GM21737 (cell line): ENCODE measurements at regions not wholly inside any gene's neighbourhood (a gene's known extent, or its start where the extent isn't known, plus 50 kb on each side); places are given as distances from the start of the nearest gene placed in this dataset.
"Not testable (repeated sequence)": the region's sequence is repeated elsewhere in the genome, so short reads cannot be mapped to it uniquely, and the experiment has no call there.

Source experiments
- ATAC-seq: cut with Tn5 transposase; IDR thresholded peaks from one replicate; pipeline ENCODE4 v1.9.1; 2021; ENCODE audit warnings: mild to moderate bottlenecking, moderate library complexity; ENCODE audit not compliant: unreplicated experiment

DNA sequence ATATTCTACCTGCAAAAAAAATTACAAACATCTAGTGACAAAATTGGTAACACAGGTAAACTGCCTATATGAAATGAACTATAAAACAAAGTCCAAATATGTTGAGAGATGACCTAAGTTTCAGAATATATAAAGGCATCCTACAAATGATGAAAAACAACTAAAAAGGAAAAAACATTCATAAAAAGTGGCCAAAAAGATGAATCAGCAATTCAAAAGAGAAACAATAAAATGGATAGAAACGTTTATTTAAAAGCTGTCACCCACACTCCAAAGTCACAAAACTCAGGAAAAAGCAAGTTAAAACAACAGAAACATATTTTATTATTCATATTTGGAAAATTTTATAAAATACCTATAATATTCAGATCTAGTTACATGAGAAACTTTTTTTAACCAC lies 106.5 kb upstream of the DCN start:
- ATAC-seq = no peak

DNA sequence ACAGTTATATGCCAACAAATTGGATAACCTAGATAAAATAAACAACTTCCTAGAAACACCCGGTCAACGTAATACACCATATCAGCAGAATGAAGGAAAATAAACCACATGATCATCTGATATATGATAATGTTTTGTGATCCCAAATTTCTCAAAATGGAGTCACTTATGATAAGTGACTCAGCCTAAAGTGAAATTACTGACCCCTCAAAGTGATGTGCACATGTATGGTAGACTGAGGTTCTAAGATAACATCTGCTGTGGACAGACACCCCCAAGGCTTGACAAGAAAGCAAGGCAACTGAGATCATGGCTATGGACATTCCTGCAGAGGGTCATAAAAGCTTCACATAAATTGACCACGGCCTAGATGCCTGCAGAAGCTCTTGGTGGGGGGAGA lies 105.1 kb upstream of the DCN start:
- no peak for ATAC-seq

DNA sequence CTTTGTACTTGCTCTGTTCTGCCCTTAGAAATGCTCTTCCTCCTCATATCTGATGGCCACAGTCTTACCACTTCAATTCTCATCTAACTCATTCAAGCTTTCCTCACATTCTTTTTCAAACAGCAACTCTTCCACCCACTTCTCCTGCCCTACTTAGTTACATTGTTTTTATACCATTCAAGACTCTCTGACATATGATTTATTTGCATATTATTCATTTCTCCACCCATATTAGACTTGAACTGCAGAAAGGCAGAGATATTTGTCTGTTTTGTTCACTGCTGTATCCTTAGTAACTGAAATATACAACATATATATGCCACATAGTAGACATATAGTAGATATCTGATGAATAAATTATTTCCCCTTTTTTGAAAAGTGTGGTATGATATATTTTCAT lies 95.5 kb upstream of the DCN start:
- no peak for ATAC-seq

DNA sequence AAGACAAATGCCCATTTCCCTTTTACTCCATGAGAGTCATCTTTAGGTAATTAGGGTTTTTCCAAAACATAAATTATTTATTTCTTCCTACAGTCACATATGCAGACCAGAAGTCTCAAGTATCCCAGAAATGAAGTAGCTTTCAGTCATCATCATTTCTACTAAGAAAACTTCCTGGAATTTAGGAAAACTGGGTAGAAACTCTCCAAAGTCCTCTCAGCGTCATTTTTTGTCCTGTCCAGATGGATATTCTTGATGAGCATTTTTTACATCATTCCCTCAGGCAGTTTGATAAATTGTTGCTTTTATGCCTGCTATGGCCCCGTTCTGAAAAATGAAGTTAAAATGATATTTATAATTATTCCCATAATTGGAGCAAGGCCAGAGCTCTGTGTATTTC lies 93.9 kb upstream of the DCN start:
- no peak for ATAC-seq

DNA sequence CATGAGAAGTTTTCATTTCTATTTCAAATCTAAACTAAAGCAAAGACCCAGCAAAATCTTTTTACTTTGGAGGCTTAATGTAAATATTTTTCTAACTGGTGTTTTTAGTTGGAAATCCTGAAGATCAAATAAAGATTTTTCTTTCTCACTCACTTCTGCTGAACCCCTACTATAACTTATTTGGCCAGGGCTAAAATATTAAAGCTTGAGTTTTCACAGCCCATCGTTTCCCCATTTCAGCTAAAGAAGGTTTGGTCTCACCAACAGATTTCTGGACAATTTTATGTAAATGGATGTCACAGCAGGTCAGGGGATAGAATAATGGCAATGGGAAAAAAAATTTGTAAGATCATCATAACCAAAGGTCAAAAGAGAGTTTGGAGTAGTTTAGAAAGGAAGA lies 92.7 kb upstream of the DCN start:
- ATAC-seq = no peak

DNA sequence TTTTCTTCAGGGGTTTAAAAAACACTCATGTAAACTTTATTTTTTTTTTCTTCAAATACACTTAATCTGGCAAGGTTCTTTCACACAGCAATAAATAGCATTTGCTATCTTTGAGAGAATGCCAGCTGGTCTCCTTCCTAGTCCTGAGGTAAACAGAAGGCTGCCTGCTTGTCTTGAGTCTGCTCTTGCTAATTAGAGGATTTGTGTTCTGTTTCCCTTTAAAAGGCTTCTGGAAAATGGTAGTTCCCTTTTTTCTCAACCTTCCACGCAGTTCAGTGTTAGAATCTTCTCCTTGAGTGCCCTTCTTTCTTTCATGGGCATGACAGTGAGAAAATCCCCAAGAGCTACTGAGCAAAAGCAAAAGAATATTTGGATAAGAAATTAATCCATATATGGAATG lies 92.3 kb upstream of the DCN start:
- ATAC-seq = no peak

DNA sequence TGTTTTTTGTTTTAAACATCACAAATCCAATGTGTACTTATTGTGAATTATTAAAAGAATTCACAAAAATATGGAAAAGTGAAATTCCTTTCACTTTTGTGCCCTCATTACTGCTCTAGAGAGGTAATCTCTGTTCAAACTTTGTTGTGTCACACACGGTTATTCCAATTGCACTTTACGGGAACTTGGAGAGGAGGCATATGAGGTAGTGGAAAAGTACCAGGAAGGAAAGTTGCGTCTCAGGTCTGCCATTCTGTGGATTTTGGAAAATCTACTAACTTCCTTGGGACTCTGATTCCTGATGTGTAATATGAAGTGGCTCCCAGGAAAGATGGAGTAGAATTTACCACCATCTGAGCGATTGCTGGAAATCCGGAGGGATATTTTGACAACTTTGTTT lies 90.9 kb upstream of the DCN start:
- ATAC-seq = no peak

DNA sequence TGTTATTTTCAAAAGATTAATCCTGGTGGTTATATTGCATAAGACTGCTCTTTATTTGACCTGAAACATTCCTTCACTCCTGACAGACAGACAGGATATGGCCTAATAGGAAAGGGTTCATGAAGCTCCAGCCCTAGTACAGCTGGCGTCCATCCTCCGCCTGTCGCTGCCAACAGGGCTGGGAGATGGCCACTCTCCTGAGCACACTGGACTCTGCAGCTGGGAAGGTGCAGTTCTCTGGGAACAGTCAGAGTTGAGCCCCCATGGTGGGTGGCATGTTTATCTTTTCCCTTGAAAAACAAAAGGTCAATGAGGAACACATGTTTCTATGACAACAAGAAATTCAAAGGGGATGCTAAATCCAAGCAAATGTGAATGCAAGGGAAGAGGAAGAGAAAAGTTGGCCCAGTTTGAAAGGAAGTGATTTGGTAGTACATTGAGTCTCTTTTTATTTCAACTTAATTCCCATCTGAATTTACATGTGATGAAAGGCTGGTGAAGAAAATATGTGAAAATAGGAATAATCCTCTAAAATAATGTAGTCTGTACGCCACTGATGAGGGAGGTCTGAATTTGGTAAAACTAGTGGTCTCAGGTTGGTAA lies 89.9 kb upstream of the DCN start:
- no peak for ATAC-seq

DNA sequence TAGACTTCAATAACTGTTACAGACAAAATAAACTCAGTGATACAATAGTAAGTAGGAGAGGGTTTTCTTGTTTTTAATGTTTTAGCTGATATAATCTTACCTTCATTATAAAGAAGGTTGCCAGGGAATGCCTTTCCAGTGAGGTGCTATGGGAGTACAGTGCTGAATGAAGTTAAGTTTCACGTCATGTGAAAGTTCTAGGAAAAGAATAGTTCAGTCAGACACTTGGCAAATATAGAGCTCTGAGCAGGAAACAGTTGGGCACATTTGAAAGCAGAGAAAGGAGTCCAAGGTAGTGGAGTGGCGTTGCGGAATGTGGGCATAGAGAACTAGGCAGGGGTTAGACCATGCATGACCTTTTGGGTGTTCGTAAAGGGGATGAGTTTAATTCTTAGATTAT lies 88.6 kb upstream of the DCN start:
- no peak for ATAC-seq

DNA sequence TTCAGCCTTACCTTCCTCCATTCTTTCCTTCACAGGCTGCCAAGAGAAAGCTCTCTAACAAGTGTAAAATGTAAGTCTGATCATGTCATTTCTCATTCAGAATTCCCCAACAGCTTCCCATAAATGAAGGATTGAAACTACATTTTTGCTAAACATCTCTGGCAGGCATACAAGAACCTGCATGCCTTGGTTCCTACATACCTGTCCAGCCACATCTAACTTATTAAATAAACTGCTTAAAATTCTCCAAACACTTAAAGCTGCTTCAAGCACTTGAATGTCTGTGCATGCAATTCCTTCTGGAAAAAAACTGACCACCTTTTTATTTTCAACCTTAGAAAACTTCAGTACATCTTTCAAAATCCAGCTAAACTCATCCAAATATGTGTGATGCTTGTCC lies 84.4 kb upstream of the DCN start:
- ATAC-seq = no peak

DNA sequence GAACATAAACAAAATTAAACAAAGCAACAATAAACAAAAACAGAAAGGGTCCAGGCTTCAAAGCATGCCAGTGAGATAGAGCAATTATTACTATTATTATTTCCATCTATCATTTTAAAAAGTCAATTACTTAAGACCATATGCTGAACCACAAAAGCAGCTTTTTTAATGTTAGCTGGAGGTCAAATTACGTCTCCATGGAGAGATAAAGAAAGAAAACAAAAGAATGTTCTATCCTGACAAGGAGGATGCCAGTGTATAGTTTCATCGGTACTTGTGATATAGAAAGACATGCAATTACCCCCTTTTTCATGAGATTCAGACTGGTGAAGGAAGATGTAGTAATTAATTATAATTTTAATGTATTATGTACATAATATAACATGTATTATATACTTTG lies 81.6 kb upstream of the DCN start:
- no peak for ATAC-seq

DNA sequence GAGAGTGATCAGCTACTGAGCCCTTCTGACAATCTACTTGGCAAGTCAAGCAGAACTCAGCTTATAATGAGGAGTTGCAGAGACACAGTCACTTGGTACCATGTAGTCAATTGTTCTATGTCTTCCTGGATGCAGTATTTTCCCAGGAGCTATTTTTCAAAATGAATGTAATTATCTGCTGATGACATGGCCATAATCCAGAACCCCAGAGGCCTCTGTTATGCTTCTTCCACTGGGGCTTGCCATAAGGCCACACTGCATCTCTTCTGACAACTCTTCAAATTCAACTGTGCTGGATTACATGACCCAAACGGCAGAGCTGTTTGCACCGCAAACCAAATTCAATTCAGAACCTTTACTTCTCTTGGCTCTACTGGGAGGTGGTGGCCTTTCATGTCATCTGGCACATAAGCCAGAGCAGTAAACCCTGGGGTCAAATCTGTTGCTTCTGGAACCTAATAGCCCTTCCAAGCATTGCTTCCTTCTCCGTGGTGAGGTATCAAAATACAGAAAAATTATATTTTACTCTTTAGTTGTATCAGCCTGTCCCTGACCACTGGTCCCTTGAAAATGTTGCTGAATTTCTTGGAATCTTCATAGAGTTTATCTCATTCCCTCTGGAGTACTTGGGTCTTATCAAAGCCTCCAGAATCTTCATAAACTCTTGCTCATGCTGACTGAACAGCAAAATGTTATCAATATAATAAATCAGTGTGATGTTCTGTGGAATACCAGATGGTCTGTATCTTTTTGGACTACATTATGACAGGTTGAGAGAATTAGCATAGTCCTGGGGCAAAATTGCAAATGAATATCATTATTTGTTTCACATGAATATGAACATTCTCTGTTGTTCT lies 79.4 kb upstream of the DCN start:
- no peak for ATAC-seq

DNA sequence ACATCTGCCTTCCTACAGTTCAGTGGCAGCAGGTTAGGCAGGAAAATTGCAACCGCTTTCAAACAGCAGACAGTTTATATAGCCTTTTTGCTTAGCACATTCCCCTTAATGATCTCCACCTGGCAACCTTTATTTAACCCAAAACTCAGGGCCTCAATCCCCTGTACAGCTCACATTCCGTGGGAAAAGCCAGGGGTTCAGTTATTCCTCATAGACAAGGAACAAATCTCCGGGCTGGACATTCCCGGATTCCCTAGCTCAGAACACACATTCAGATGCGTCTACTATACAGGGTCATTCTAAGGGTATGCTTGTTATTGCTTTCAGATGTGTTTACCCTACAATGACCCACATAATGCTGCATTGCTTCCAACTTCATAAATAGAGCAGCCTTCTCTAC lies 73.8 kb upstream of the DCN start:
- no peak for ATAC-seq

DNA sequence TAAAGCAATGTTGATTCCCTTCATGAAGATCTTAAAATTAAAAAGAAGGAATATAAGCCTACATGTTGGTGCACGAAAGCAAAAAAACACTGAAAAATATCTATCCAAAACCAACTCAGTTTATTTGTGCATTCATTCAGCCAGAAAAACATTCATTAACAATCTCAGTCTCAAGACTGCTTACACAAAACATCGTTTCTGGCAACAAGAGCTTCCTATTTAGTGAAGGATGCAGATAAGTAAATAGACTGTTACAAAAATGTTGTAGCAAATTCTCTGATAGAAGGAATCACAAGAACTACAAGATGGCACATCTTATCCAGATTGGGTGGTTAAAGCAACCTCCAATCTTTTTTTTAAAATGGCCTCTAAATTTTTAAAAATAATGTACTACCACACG lies 69.7 kb upstream of the DCN start:
- no peak for ATAC-seq

DNA sequence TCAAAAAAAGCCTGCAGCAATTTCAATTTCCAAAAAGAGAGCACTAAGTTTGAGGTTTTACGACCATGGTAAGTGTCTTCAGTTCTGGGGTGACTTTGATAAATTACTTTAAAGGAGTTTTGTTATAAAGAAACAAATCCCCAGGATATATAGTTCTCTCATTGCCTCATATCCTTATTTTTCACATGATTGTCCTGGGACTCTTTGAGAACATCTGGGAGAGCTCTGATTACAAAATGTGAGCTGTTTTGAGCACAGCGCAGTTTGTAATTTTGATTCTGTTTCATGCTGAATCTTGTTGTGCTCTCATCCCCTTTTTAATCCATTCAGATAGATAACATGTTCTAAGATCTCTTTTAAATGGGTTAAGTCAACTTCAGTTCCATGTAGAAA lies 67.7 kb upstream of the DCN start:
- ATAC-seq = no peak

DNA sequence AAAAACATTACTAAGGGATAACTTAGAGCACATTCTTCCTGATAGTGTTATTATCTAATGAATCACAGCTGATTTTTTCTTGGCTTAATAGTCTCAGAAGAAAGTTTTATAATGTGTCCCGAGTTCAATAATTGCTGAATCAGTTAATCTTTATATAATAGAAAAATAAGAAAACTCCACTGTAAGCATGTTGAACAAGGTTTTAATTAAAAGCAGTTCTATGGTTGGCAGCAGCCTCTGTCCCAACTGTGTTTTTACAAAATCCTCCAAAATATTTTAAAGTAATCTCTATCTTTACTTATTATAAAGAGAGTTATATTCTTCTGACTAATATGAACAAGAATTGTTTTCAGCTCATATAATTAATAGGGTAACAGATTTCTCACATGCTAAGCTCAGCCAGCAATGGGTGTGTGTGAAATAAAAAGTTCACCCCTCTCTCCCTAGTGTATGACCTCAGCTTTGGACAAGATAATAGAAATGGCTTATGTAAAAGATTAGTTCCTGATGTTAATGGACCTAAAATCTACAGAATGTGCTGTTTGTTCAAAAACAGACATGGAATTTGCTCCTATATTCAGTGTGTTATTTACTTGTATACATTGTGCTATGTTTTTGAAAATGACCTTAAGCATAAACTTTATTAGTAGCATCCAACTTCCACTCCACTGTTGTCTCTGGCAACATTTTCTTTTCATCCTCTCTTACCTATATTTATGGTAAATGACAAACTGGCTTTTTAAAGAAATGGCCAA lies 67.1 kb upstream of the DCN start:
- ATAC-seq = no peak

DNA sequence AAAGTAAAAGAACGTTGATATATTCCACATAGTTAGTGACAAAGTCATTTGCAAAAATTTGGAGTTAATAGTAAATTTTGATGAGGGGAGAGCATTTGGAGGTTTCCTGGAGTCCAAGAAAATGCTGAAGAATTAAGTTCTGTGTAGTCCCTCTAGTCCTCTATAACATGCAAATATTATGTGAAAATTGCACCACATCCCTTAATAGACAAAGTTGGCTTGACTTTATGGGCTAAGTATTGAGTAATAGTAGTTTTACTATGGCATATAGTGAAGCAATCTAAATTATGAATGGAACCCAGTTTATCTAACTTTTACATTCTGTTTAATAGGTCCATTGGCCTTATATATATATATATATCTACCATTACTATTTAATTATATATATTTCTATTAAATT lies 66.4 kb upstream of the DCN start:
- no peak for ATAC-seq

DNA sequence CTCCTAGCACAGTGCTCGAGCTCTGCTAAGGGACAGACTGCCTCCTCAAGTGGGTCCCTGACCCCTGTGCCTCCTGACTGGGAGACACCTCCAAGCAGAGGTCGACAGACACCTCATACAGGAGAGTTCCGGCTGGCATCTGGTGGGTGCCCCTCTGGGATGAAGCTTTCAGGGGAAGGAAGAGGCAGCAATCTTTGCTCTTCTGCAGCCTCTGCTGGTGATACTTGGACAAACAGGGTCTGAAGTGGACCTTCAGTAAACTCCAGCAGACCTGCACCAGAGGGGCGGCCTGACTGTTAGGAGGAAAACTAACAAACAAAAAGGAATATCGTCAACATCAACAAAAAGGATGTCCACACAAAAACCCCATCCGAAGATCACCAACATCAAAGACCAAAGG lies 60.6 kb upstream of the DCN start:
- not testable (repeated sequence) for ATAC-seq

DNA sequence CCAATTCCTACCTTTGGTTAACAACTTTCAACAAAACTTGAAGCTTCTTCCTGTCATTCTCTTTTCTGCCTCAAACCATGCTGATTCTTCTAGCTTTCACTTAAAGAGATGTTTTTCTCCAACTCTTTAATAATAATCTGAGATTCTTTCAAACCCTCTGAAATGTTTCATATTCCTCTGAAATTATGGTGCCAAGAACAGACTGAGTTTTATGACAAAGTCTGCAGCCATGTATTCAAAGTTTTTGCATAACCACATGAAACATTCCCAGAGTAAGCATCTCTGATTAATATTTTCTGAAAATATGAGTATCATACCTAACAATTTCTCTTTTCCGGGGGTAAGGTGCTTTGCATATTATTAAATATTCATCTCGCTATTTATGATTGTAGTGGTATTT lies 59.1 kb upstream of the DCN start:
- ATAC-seq = no peak

DNA sequence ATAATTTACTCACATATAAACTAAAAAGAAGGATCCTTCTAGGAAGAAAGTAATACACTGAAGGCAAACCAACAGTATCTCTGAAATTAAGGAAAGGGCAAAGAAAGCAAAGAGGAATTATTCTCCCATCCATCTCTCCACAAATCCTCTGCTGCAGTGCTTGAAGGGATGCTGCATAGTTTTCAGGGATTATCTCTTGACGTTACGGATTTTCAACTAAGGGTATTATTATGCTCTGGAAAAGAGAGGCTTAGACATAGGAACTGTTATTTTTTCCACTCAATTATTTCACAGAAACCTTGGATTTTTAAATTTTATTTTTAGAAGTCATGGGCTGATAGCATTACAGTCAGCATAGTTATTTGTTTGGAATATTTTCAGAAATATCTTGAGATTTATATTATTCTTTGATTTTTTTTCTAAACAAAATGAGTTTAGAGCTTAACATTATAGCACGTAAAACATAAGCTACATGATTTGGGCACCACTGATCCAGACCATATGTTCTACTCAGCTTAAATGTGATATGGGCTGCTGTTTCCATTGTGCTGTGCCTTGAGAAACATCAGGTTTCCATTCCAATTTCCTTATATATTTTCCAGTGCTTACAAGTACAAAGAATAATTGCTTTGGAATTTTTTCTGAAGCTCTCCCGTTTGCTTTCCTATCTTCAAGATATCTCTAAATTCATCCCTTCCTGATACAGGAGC lies 57.9 kb upstream of the DCN start:
- no peak for ATAC-seq

DNA sequence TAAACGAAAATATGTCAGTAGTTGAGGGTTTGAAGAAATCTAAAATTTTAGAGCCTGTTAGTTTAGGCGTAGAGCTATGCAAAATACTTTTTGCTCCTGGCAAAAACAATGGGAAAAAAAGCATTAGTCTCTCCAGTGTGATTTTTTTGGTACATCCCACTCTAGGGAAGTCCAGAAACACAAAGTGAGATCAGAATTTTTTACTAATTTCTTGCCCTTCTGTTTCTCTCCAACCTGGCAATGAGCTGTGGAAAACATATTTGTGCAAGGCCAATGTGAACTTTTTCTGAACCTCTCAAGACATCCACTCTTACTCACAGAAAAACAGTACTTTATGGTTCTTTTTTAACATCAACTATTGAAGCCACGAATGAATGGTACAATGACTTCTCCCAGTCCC lies 56.9 kb upstream of the DCN start:
- no peak for ATAC-seq
